ENCODE measurements at regions not wholly inside any gene's neighbourhood (a gene's known extent, or its start where the extent isn't known, plus 50 kb on each side); places are given as distances from the start of the nearest gene placed in this dataset.

DNA sequence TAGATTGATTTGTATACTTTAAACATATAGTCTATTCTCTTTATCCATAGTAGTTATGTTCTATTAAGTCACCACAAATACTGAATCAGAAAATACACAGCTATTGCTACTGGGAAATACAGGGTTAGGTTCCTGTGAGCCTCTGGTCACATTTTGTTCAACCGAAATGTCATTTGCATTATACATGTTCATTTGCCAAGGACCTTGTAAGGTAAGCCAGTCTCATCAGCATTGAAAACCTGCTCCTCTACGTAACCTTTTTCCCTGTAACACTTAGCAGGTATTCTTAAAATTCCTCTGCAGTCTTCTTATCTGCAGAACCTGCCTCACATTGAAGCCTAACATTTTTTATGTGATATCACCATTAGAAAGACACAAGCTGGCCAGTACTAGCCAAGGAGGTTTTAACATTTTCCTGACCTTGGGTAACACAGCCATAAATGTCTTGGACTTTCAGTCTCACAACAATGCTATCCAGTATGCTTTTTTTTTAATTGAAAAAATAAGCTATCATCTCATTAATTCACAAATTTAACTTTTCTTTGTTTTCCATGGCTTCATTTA, 765.7 kb upstream of the IGFBP7 start:
- no peak for FAIRE-seq
- Histone ChIP-seq H2AFZ (ENCODE audit: low read depth, low read length) (no peak overlapping the region), H3K9me1 (replicated peaks; ENCODE audit: control insufficient read depth, extremely low read depth, insufficient read depth, low read length) (no peaks in the 10 kb centered on the region), H4K20me1 (replicated peaks; ENCODE audit: control insufficient read depth, extremely low read depth, insufficient read depth, low read length) (no peaks in the 10 kb centered on the region), H3K4me2 (ENCODE audit: insufficient read depth, low read length) (no peak overlapping the region), H3K79me2 (ENCODE audit: control insufficient read depth, insufficient read depth, low read length) (no peaks in the 10 kb centered on the region), H3K27ac (ENCODE audit: insufficient read depth, low read depth, low read length) (no peak overlapping the region), H3K4me1 (ENCODE audit: control insufficient read depth, extremely low read depth, insufficient read depth, low read length) (no peaks in the 10 kb centered on the region), H3K9ac (replicated peaks; ENCODE audit: extremely low read depth, insufficient read depth, low read length) (no peak overlapping the region), H3K27me3 (ENCODE audit: control insufficient read depth in 2 of 2, insufficient read depth in 2 of 2, low read length in 2 of 2) (no peaks in the 10 kb centered on the region), H3K9me3 (replicated peaks; ENCODE audit: control insufficient read depth, insufficient read depth, low read length) (no peaks in the 10 kb centered on the region), H3K36me3 (ENCODE audit: control insufficient read depth in 2 of 2, extremely low read depth in 1 of 2, insufficient read depth in 2 of 2, low read length in 2 of 2) (no peaks in the 10 kb centered on the region), H3K4me3 (replicated peaks in 1 of 3; ENCODE audit: insufficient read depth in 1 of 3, low read depth in 1 of 3, low read length in 3 of 3) (no peak overlapping the region)
- CTCF ChIA-PET = no interaction called here
- BruUV-seq (replicated peaks) = no TSS peak
- TF ChIP-seq GATA2 (IDR thresholded peaks at IDR 0.05; ENCODE audit: insufficient read depth, insufficient read length, low read depth, low read length) (no peak), CTCF (IDR thresholded peaks at IDR 0.05; ENCODE audit: extremely low read depth in 1 of 2, insufficient read depth in 1 of 2, low read depth in 1 of 2, low read length in 2 of 2) (no peak), POLR2A (IDR thresholded peaks at IDR 0.05; ENCODE audit: low read depth, low read length) (no peak), EZH2 (IDR thresholded peaks at IDR 0.05; ENCODE audit: borderline replicate concordance, low read depth, low read length, severe bottlenecking) (no peak), MYC (IDR thresholded peaks at IDR 0.05; ENCODE audit: low read depth, low read length) (no peak), MAX (IDR thresholded peaks at IDR 0.05; ENCODE audit: insufficient read depth, insufficient read length) (no peak), JUN (IDR thresholded peaks at IDR 0.05; ENCODE audit: borderline replicate concordance, insufficient read depth, insufficient read length, low read depth) (no peak), POLR2AphosphoS5 (IDR thresholded peaks at IDR 0.05; ENCODE audit: insufficient read depth, low read depth, low read length) (no peak)
- POLR2A ChIA-PET = no interaction called here
- dilution Hi-C loops (cut with MboI; ENCODE audit: extremely low pct_ligation_motif_present, low sequenced_read_pairs) (no loop called here), intact Hi-C loops (cut with micrococcal nuclease) (no loop called here)
- no peak for DNase-seq (ENCODE audit: low read depth, low spot score)

Measured in endothelial cell of umbilical vein (primary cell).